AG09319 (cell line): ENCODE measurements at regions not wholly inside any gene's neighbourhood (a gene's known extent, or its start where the extent isn't known, plus 50 kb on each side); places are given as distances from the start of the nearest gene placed in this dataset.

Experiments used
- DNase-seq: peaks from one replicate; pipeline ENCODE4 v3.0.0-alpha.2; 2010; ENCODE audit warnings: low read depth; ENCODE audit errors: extremely low read depth
- TF ChIP-seq, protein P1 (sequence below): IDR thresholded peaks from 2 replicates; pipeline ENCODE4 v1.5.1; 2011; ENCODE audit warnings: low read depth, mild to moderate bottlenecking, inconsistent platforms, low read length, moderate library complexity

DNA sequence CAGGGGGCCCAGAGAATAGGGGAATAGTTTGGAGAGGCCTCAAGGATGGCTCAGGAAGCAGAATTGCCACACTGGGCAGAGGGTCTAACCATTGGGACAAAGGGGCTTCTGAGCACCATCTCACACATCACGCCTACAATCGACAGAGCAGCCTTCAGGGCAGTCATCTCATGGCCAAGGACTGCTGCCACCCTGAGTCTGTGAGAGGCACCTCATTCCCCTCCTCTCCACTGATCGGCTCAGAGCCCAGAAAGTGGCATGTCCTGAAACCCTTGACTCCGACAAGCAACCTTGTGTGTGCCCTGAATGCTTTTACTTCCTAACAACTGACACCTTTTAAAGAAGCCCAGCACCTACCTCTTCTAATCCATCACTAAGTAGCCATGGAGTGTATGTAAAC, 128.9 kb upstream of the PTPN3 start:
- TF ChIP-seq, protein P1, sequence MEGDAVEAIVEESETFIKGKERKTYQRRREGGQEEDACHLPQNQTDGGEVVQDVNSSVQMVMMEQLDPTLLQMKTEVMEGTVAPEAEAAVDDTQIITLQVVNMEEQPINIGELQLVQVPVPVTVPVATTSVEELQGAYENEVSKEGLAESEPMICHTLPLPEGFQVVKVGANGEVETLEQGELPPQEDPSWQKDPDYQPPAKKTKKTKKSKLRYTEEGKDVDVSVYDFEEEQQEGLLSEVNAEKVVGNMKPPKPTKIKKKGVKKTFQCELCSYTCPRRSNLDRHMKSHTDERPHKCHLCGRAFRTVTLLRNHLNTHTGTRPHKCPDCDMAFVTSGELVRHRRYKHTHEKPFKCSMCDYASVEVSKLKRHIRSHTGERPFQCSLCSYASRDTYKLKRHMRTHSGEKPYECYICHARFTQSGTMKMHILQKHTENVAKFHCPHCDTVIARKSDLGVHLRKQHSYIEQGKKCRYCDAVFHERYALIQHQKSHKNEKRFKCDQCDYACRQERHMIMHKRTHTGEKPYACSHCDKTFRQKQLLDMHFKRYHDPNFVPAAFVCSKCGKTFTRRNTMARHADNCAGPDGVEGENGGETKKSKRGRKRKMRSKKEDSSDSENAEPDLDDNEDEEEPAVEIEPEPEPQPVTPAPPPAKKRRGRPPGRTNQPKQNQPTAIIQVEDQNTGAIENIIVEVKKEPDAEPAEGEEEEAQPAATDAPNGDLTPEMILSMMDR, result no peak
- no peak for DNase-seq

DNA sequence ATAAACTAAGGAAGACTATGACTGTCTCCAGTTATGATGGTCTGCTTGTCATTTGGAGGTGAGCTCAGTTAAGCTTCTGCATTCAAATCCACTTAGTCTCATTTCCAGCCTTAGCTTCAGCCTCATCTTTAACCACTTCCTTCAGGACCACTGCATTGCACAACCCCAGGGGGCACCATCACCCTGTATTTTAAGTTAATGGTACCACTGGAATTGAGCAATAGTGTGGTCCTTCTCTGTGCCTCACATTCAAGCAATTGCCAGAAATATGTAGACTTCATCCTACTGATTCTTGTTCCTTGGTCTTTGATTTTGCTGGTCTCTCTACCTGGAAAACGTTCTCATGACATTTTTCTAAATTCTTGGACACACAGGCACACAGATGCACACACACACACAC, 131.5 kb upstream of the PTPN3 start:
- TF ChIP-seq, protein P1, result no peak
- no peak for DNase-seq

DNA sequence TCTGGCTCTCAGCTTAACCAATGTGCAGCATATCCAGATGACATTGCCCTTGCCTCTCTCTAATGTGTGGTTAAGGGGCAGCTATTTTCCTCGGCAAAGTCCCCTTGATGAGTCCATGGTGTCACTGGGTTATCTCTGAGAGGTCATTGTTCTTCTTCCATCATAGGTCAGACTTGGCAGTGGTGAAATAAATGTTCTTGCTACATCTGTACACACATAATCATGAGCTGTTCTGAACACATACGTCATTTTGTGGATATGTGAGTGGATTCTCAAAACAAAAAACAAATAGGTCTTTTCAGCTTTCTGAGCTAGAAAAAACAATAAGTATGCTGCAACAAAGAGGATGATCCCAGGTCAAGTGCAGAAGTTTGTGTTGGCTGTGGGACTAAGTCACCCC, 134.7 kb upstream of the PTPN3 start:
- TF ChIP-seq, protein P1, result no peak
- no peak for DNase-seq

DNA sequence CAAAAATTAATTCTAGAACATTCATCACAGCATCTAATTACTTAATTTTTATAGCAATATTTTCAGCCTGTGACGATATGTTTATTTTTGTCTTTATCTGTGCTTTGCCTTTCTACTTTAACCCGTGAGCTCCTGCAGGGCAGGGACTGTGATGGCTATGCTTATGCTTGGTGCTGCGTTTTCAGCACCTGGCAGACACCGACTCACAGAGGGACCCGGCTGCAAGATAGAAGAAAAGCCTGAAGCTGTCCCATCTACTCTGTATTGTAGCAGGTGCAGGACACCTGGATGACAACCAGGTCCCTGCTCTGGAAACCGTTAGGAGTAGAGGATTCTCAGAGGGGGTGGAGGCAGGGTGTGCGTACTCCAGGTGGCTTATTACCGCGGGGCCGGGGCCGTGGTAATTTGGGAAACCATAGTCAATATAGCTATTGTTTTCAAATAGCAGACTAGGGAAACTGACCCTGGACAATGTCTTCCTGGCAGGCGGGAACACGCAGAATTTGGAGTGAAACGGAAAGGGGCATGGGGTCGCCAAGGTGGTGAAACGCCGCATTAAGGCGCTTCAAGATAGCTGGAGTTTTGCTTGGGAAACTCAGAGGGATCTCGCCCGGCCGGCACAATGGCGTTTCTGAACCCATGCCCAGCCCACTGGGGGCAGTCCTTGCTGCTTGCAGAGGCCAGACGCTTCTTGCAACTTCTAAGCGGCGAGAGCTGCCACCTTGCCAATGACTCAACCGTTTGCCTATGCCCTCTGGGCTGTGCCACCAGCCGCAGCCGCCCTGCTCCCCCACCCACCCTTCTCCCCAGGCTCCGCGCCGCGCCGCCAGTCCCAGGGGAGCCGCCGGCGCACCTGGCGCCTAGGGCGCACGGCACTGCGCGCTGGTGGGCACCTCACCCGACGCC, 140.1 kb upstream of the PALM2AKAP2 start:
- TF ChIP-seq, protein P1, result no peak; the same call in 1 of the 2 replicates
- DNase-seq, result no peak

DNA sequence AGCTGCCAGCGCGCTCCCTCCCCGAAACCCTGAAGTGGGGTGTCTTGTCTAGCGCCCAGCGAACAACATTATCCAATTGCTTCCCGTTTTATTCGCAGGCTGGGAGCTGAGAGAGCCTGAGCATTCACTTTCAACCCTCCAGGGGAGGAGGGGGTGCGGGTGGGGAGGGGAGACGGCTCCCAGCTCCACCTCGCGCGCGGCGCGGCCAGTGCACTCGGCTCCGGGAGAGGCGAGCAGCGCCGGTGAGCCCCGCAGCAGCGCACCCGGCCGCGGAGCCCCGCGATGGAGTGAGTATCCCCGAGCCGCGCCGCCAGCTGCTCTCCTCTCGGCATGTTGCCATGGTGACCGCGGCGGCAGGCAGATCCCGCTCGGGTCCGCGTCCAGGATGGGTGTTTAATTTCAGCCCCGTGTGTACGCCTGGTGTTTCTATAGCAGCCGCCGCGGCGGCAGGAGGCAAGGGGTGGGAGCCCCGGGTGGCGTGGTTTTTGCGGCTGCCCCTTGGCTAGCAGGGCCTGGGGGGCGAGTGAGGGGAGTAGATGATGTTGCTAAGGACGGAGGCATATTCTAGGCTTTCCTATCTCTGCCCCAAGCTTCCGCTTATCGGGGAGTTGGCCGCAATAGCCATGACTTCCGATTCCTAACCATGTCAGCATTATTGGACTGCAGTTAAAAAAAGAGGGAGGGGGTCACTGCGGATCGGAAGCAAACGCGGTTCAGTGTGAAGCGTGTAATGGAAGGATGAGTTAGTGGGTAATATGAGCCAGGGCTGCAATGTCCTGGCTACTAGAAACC, 139.2 kb upstream of the PALM2AKAP2 start:
- TF ChIP-seq, protein P1, result no peak
- DNase-seq, result no peak

DNA sequence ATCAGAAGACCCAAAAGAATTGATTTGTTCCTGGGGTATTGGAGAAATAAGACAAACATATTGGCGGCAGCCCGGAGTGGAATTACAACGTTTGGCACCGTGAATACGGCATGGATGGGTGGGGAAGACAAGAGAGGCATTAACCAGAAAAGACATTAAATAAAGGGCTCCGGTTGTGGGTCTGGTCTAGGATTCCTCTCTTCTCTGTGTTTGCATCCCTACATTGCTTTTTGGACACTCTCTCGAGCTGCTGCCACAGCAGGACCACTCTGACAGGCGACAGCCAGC, 138.7 kb upstream of the PALM2AKAP2 start:
- DNase-seq, result no peak
- TF ChIP-seq, protein P1, result no peak

DNA sequence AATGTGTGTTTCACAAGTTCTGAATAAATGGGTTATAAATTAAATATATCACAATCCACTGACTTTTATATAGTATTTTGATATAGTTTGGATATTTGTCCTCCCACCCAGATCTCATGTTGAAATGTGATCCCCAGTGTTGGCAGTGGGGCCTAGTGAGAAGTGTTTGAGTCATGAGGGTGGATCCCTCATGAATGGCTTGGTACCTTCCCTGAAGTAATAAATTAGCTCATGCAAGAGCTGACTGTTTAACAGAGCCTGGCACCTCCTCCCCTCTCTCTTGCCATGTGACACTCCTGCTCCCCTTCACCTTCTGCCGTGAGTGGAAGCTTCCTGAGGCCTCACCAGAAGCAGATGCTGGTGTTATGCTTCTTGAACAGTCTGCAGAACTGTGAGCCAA, 127.9 kb upstream of the PALM2AKAP2 start:
- TF ChIP-seq, protein P1, result no peak
- no peak for DNase-seq
